Breast epithelium (tissue), 4 donors: ENCODE measurements at regions not wholly inside any gene's neighbourhood (a gene's known extent, or its start where the extent isn't known, plus 50 kb on each side); places are given as distances from the start of the nearest gene placed in this dataset.

ENCODE experiments used
- DNase-seq, 2 donors: peaks; one replicate each; pipeline ENCODE4 v3.0.0-alpha.2; 2019; ENCODE audit warnings: low spot score in 2 of 2
- H3K27ac ChIP-seq, 2 donors: fragments of 200-600 bp; sonication (generic) in 1 of 2; one replicate each; pipeline ENCODE4 v1.5.1; 2016 to 2019; ENCODE audit warnings: mild to moderate bottlenecking in 1 of 2
- H3K27me3 ChIP-seq, 2 donors: fragments of 200-600 bp; sonication (generic) in 1 of 2; one replicate each; pipeline versions ENCODE4 v1.5.1 to v1.6.0; 2017 to 2019; ENCODE audit warnings: control low read depth in 1 of 2, mild to moderate bottlenecking in 1 of 2
- H3K36me3 ChIP-seq: fragments of 200-600 bp; one replicate; pipeline ENCODE4 v1.5.1; 2019
- H3K4me1 ChIP-seq, 2 donors: fragments of 200-600 bp; sonication (generic); one replicate each; pipeline ENCODE4 v1.5.1; 2016 to 2019; ENCODE audit warnings: control low read depth in 1 of 2
- H3K4me3 ChIP-seq, 3 donors: fragments of 200-600 bp; sonication (generic); 1 replicate in 2 of 3; 2 replicates in 1 of 3; pipeline ENCODE4 v1.5.1; 2016 to 2019; ENCODE audit warnings: mild to moderate bottlenecking in 3 of 3, moderate library complexity in 2 of 3
- H3K9me3 ChIP-seq, 2 donors: fragments of 200-600 bp; sonication (generic) in 1 of 2; one replicate each; pipeline ENCODE4 v1.5.1; 2016 to 2019; ENCODE audit warnings: control low read depth in 1 of 2
- CTCF ChIP-seq, 3 donors: fragments of 450-650 bp; IDR thresholded peaks; one replicate each; pipeline ENCODE4 v1.5.1; 2016 to 2017; ENCODE audit warnings: antibody characterized with exemption in 3 of 3, mild to moderate bottlenecking in 3 of 3, moderate library complexity in 3 of 3
- POLR2A ChIP-seq: fragments of 450-650 bp; IDR thresholded peaks from one replicate; pipeline ENCODE4 v1.6.1; 2016; ENCODE audit warnings: antibody characterized with exemption, mild to moderate bottlenecking, moderate library complexity
- POLR2AphosphoS5 ChIP-seq, 3 donors: sonication (generic); formaldehyde crosslinking; IDR thresholded peaks; one replicate each; pipeline ENCODE4 v1.6.1; 2017; ENCODE audit warnings: antibody characterized with exemption in 3 of 3
- intact Hi-C: fragments of 100-400 bp; cut with DNase I; formaldehyde crosslinking; loops from one replicate; pipeline ENCODE4 v1.15.1; 2023; ENCODE audit warnings: low total_unique reads

- Histone ChIP-seq H3K36me3 (no peaks in the 10 kb centered on the region), H3K4me3 (no peak overlapping the region), H3K9me3 (peaks cover 0 to 9% of the 10 kb centered on the region in 2 donors), H3K4me1 (no peaks in the 10 kb centered on the region), H3K27ac (no peak overlapping the region), H3K27me3 (no peaks in the 10 kb centered on the region)
- DNase-seq, result no peak
- no peak for TF ChIP-seq POLR2A
- no peak for TF ChIP-seq CTCF (IDR thresholded peaks at IDR 0.05)
- TF ChIP-seq POLR2AphosphoS5 (IDR thresholded peaks at IDR 0.05), result no peak
- intact Hi-C loops, result no loop called here
These were observed 558.2 kb downstream of the PKHD1 start for GRCh38 chr6:51529240-51529639.

GRCh38 chr6:51531623-51532022 lies 555.8 kb downstream of the PKHD1 start:
- H3K9me3 ChIP-seq, result peaks cover 0 to 9% of the 10 kb centered on the region in 2 donors
- no peak overlapping the region for H3K27ac ChIP-seq
- no peaks in the 10 kb centered on the region for H3K27me3 ChIP-seq
- H3K4me1 ChIP-seq, result no peaks in the 10 kb centered on the region
- intact Hi-C loops, result no loop called here
- TF ChIP-seq POLR2AphosphoS5 (IDR thresholded peaks at IDR 0.05), result no peak
- TF ChIP-seq CTCF (IDR thresholded peaks at IDR 0.05), result no peak
- TF ChIP-seq POLR2A, result no peak
- H3K4me3 ChIP-seq, result no peak overlapping the region
- no peak for DNase-seq
- H3K36me3 ChIP-seq, result no peaks in the 10 kb centered on the region

- no peaks in the 10 kb centered on the region for H3K4me1 ChIP-seq
- H3K27ac ChIP-seq, result no peak overlapping the region
- no peaks in the 10 kb centered on the region for H3K27me3 ChIP-seq
- no peaks in the 10 kb centered on the region for H3K36me3 ChIP-seq
- H3K9me3 ChIP-seq, result peaks cover 0 to 4% of the 10 kb centered on the region in 2 donors
- no peak overlapping the region for H3K4me3 ChIP-seq
- no peak for TF ChIP-seq CTCF (IDR thresholded peaks at IDR 0.05)
- TF ChIP-seq POLR2AphosphoS5 (IDR thresholded peaks at IDR 0.05), result no peak
- no peak for TF ChIP-seq POLR2A
- DNase-seq, result no peak
- intact Hi-C loops, result no loop called here
These were observed 553.5 kb downstream of the PKHD1 start for GRCh38 chr6:51533962-51534361.

GRCh38 chr6:51535327-51535726 lies 552.1 kb downstream of the PKHD1 start:
- no peak overlapping the region for H3K4me3 ChIP-seq
- no peaks in the 10 kb centered on the region for H3K36me3 ChIP-seq
- H3K27ac ChIP-seq, result no peak overlapping the region
- H3K9me3 ChIP-seq, result no peaks in the 10 kb centered on the region
- TF ChIP-seq POLR2AphosphoS5 (IDR thresholded peaks at IDR 0.05), result no peak
- TF ChIP-seq POLR2A, result no peak
- no peak for TF ChIP-seq CTCF (IDR thresholded peaks at IDR 0.05)
- no peaks in the 10 kb centered on the region for H3K4me1 ChIP-seq
- intact Hi-C loops, result no loop called here
- DNase-seq, result no peak
- no peaks in the 10 kb centered on the region for H3K27me3 ChIP-seq

- intact Hi-C loops, result no loop called here
- DNase-seq, result no peak
- no peaks in the 10 kb centered on the region for H3K9me3 ChIP-seq
- H3K4me3 ChIP-seq, result no peak overlapping the region
- H3K4me1 ChIP-seq, result no peaks in the 10 kb centered on the region
- no peaks in the 10 kb centered on the region for H3K36me3 ChIP-seq
- no peaks in the 10 kb centered on the region for H3K27me3 ChIP-seq
- no peak overlapping the region for H3K27ac ChIP-seq
- TF ChIP-seq POLR2A, result no peak
- no peak for TF ChIP-seq POLR2AphosphoS5 (IDR thresholded peaks at IDR 0.05)
- TF ChIP-seq CTCF (IDR thresholded peaks at IDR 0.05), result no peak
These were observed 550.7 kb downstream of the PKHD1 start for GRCh38 chr6:51536728-51537127.
